HEK293 (cell line): ENCODE measurements at regions not wholly inside any gene's neighbourhood (a gene's known extent, or its start where the extent isn't known, plus 50 kb on each side); places are given as distances from the start of the nearest gene placed in this dataset.
A peak's percentile ranks its signal among the peaks of the same experiment; 100 is the strongest.

ENCODE experiments used
- BCL6B ChIP-seq: fragments of 450-650 bp; formaldehyde crosslinking; IDR thresholded peaks from 2 replicates; pipeline ENCODE4 v1.5.1; 2017; ENCODE audit warnings: missing biosample characterization, missing genetic modification characterization
- GLIS1 ChIP-seq: fragments of 450-650 bp; formaldehyde crosslinking; IDR thresholded peaks from 2 replicates; pipeline ENCODE4 v1.5.1; 2016; ENCODE audit warnings: missing biosample characterization, missing genetic modification characterization
- INSM2 ChIP-seq: fragments of 450-650 bp; formaldehyde crosslinking; IDR thresholded peaks from 2 replicates; pipeline ENCODE4 v1.5.1; 2016; ENCODE audit warnings: missing biosample characterization, missing genetic modification characterization
- KLF7 ChIP-seq: fragments of 450-650 bp; formaldehyde crosslinking; IDR thresholded peaks from 2 replicates; pipeline ENCODE4 v1.5.1; 2016; ENCODE audit warnings: missing biosample characterization, missing genetic modification characterization, borderline replicate concordance
- OSR2 ChIP-seq: fragments of 450-650 bp; formaldehyde crosslinking; IDR thresholded peaks from 2 replicates; pipeline ENCODE4 v1.5.1; 2016; ENCODE audit warnings: missing biosample characterization, missing genetic modification characterization
- PRDM10 ChIP-seq: fragments of 450-650 bp; formaldehyde crosslinking; IDR thresholded peaks from 2 replicates; pipeline ENCODE4 v1.5.1; 2016; ENCODE audit warnings: missing biosample characterization, missing genetic modification characterization
- RBAK ChIP-seq: fragments of 450-650 bp; formaldehyde crosslinking; IDR thresholded peaks from 2 replicates; pipeline ENCODE4 v1.5.1; 2016; ENCODE audit warnings: missing biosample characterization, missing genetic modification characterization
- SP3 ChIP-seq: fragments of 450-650 bp; formaldehyde crosslinking; IDR thresholded peaks from 2 replicates; pipeline ENCODE4 v1.5.1; 2016; ENCODE audit warnings: missing biosample characterization, missing genetic modification characterization
- TSHZ1 ChIP-seq: fragments of 450-650 bp; formaldehyde crosslinking; IDR thresholded peaks from 2 replicates; pipeline ENCODE4 v1.5.1; 2016; ENCODE audit warnings: missing biosample characterization, missing genetic modification characterization, borderline replicate concordance
- ZBTB11 ChIP-seq: fragments of 450-650 bp; formaldehyde crosslinking; conservative IDR thresholded peaks from 2 replicates; pipeline ENCODE4 v1.5.1; 2016; ENCODE audit warnings: low read depth, missing biosample characterization, missing genetic modification characterization
- ZBTB17 ChIP-seq: fragments of 450-650 bp; formaldehyde crosslinking; IDR thresholded peaks from 2 replicates; pipeline ENCODE4 v1.5.1; 2016; ENCODE audit warnings: missing biosample characterization, missing genetic modification characterization
- ZBTB44 ChIP-seq: fragments of 450-650 bp; IDR thresholded peaks from 2 replicates; pipeline ENCODE4 v1.5.1; 2018; ENCODE audit warnings: missing biosample characterization, mild to moderate bottlenecking, missing genetic modification characterization
- ZBTB6 ChIP-seq: fragments of 450-650 bp; formaldehyde crosslinking; IDR thresholded peaks from 2 replicates; pipeline ENCODE4 v1.5.1; 2017; ENCODE audit warnings: missing biosample characterization, missing genetic modification characterization
- ZNF146 ChIP-seq: fragments of 450-650 bp; formaldehyde crosslinking; IDR thresholded peaks from 2 replicates; pipeline ENCODE4 v1.5.1; 2016; ENCODE audit warnings: missing biosample characterization, missing genetic modification characterization
- ZNF23 ChIP-seq: fragments of 450-650 bp; formaldehyde crosslinking; IDR thresholded peaks from 2 replicates; pipeline ENCODE4 v1.5.1; 2016; ENCODE audit warnings: missing biosample characterization, missing genetic modification characterization, borderline replicate concordance
- ZNF292 ChIP-seq: fragments of 450-650 bp; formaldehyde crosslinking; IDR thresholded peaks from 2 replicates; pipeline ENCODE4 v1.5.1; 2016; ENCODE audit warnings: low read depth, missing biosample characterization, missing genetic modification characterization, borderline replicate concordance
- ZNF302 ChIP-seq: fragments of 450-650 bp; formaldehyde crosslinking; IDR thresholded peaks from 2 replicates; pipeline ENCODE4 v1.5.1; 2016; ENCODE audit warnings: missing biosample characterization, missing genetic modification characterization, low read depth
- ZNF366 ChIP-seq: fragments of 450-650 bp; formaldehyde crosslinking; conservative IDR thresholded peaks from 2 replicates; pipeline ENCODE4 v1.5.1; 2016; ENCODE audit warnings: missing biosample characterization, missing genetic modification characterization
- ZNF621 ChIP-seq: fragments of 450-650 bp; formaldehyde crosslinking; IDR thresholded peaks from 2 replicates; pipeline ENCODE4 v1.5.1; 2017; ENCODE audit warnings: missing biosample characterization, missing genetic modification characterization
- ZNF629 ChIP-seq: fragments of 450-650 bp; formaldehyde crosslinking; IDR thresholded peaks from 2 replicates; pipeline ENCODE4 v1.5.1; 2017; ENCODE audit warnings: missing biosample characterization, missing genetic modification characterization

GRCh38 chr3:177478170-177478867, 281.0 kb upstream of the TBL1XR1 start (continued):
- TF ChIP-seq GLIS1 = peak; percentile 68; the same call in 1 of the 2 replicates
- peak; percentile 55; the same call in 1 of the 2 replicates for TF ChIP-seq PRDM10 (tag by site-specific recombination)
- no peak for TF ChIP-seq ZBTB6 (tag by site-specific recombination)
- no peak for TF ChIP-seq ZBTB11 (tag by site-specific recombination)
- peak; percentile 67 for TF ChIP-seq OSR2
- no peak for TF ChIP-seq SP3
- peak; percentile 65 for TF ChIP-seq ZNF366
- no peak for TF ChIP-seq ZNF292
- TF ChIP-seq ZNF302 = no peak
- TF ChIP-seq ZNF146 = no peak
- TF ChIP-seq ZBTB44 (tag by site-specific recombination) = peak; percentile 72
- TF ChIP-seq ZNF23 (tag by site-specific recombination) = no peak
- no peak for TF ChIP-seq ZNF621 (tag by site-specific recombination)
- no peak for TF ChIP-seq BCL6B (tag by site-specific recombination)
- TF ChIP-seq INSM2 (tag by site-specific recombination) = peak; percentile 93
- no peak for TF ChIP-seq KLF7 (tag by site-specific recombination)
- TF ChIP-seq TSHZ1 = 0 out of 2 replicates have a peak, but pooled peaks have one; percentile 27
- TF ChIP-seq ZBTB17 (tag by site-specific recombination) = no peak
- TF ChIP-seq ZNF629 (tag by site-specific recombination) = peak; percentile 51
- no peak for TF ChIP-seq RBAK
